ENCODE measurements at regions not wholly inside any gene's neighbourhood (a gene's known extent, or its start where the extent isn't known, plus 50 kb on each side); places are given as distances from the start of the nearest gene placed in this dataset.
"Not testable (repeated sequence)": the region's sequence is repeated elsewhere in the genome, so short reads cannot be mapped to it uniquely, and the experiment has no call there.

DNA sequence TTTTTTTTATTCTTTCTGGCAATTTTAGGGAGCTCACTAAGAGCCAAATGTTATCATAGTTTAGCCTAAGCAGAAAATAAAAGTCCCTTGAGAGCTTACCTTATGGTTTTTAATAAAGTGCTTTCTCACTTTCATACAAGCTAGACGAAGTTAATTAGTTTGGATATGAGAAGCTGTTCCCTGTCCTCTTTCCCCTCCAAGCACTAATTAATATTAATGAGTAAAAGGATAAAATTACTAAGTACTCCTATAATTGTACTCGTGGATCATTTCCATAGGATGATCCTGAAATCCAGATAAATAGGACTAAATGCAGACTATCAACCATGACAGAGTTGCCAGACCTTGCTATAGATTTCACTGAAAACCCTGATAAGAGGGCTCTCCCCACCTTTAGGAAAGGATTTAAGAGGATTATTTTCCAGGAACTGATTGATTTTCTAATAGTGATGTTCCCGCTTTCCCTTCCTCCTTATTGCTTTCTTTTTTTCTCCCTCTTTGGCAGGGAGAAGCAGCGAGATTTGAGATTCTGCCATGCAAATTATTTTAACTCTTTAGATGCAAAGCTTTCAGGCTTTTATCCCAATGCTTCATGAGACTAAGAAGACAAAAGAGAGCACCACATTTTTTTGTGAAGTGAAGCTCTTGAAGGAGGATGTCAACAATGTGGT is 58.3 kb upstream of the HECW1 start:
- Mint-ChIP-seq H3K9me3 (ENCODE audit: low read depth) (peaks cover 16% of the 10 kb centered on the region), H3K36me3 (ENCODE audit: low read depth) (peaks cover 8% of the 10 kb centered on the region), H3K27me3 (ENCODE audit: low read depth) (peaks cover 11% of the 10 kb centered on the region), H3K27ac (ENCODE audit: unreplicated experiment) (no peak overlapping the region), H3K4me1 (ENCODE audit: low read depth) (no peaks in the 10 kb centered on the region), H3K4me3 (ENCODE audit: unreplicated experiment) (no peak overlapping the region)
- no peak for TF ChIP-seq CTCF (IDR thresholded peaks at IDR 0.05)
- no peak for DNase-seq (ENCODE audit: low spot score)

DNA sequence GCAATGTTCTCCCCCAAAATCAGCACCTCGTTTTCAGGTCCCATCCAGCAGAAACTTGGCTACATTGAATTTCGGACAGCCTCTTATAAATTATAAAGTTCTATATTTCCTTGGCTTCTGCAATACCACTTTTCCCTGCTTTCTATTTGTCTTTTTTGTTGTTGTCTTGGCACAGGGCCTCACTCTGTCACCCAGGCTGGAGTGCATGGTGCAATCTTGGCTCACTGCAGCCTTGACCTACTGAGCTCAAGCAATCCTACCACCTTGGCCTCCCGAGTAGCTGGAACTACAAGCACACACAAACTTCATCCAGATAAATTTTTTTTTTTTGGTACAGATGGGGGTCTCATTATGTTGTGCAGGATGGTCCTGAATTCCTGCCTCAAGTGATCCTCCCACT is 55.3 kb upstream of the HECW1 start:
- H3K9me3 Mint-ChIP-seq (ENCODE audit: low read depth), result no peaks in the 10 kb centered on the region
- H3K27ac Mint-ChIP-seq (ENCODE audit: unreplicated experiment), result no peak overlapping the region
- peaks cover 4% of the 10 kb centered on the region for H3K27me3 Mint-ChIP-seq (ENCODE audit: low read depth)
- TF ChIP-seq CTCF (IDR thresholded peaks at IDR 0.05), result no peak
- H3K4me3 Mint-ChIP-seq (ENCODE audit: unreplicated experiment), result no peak overlapping the region
- no peaks in the 10 kb centered on the region for H3K36me3 Mint-ChIP-seq (ENCODE audit: low read depth)
- no peak for DNase-seq (ENCODE audit: low spot score)
- no peaks in the 10 kb centered on the region for H3K4me1 Mint-ChIP-seq (ENCODE audit: low read depth)

GRCh38 chr7:43058271-43059066 is 54.0 kb upstream of the HECW1 start:
- peaks cover 4% of the 10 kb centered on the region for H3K27me3 Mint-ChIP-seq (ENCODE audit: low read depth)
- H3K9me3 Mint-ChIP-seq (ENCODE audit: low read depth), result no peaks in the 10 kb centered on the region
- H3K36me3 Mint-ChIP-seq (ENCODE audit: low read depth), result no peaks in the 10 kb centered on the region
- no peak overlapping the region for H3K4me3 Mint-ChIP-seq (ENCODE audit: unreplicated experiment)
- TF ChIP-seq CTCF (IDR thresholded peaks at IDR 0.05), result no peak
- DNase-seq (ENCODE audit: low spot score), result no peak
- H3K27ac Mint-ChIP-seq (ENCODE audit: unreplicated experiment), result no peak overlapping the region
- H3K4me1 Mint-ChIP-seq (ENCODE audit: low read depth), result no peaks in the 10 kb centered on the region

DNA sequence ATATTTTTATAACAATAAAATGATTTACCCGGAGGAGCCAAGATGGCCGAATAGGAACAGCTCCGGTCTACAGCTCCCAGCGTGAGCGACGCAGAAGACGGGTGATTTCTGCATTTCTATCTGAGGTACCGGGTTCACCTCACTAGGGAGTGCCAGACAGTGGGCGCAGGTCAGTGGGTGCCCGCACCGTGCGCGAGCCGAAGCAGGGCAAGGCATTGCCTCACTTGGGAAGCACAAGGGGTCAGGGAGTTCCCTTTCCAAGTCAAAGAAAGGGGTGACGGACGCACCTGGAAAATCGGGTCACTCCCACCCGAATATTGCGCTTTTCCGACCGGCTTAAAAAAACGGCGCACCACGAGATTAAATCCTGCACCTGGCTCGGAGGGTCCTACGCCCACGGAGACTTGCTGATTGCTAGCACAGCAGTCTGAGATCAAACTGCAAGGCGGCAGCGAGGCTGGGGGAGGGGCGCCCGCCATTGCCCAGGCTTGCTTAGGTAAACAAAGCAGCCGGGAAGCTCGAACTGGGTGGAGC is 53.3 kb upstream of the HECW1 start:
- not testable (repeated sequence) for H3K36me3 Mint-ChIP-seq (ENCODE audit: low read depth); H3K4me1 Mint-ChIP-seq (ENCODE audit: low read depth); H3K27me3 Mint-ChIP-seq (ENCODE audit: low read depth); H3K9me3 Mint-ChIP-seq (ENCODE audit: low read depth); H3K27ac Mint-ChIP-seq (ENCODE audit: unreplicated experiment); DNase-seq (ENCODE audit: low spot score)
- peak overlapping the region; percentile 68 for H3K4me3 Mint-ChIP-seq (ENCODE audit: unreplicated experiment)
